HepG2 (cell line): ENCODE measurements at regions not wholly inside any gene's neighbourhood (a gene's known extent, or its start where the extent isn't known, plus 50 kb on each side); places are given as distances from the start of the nearest gene placed in this dataset.

Experiments used
- ATAC-seq: fragments of 200-7000 bp; cut with Tn5 transposase; 3 replicates; pipeline ENCODE4 v1.9.1; 2020; ENCODE audit warnings: mild to moderate bottlenecking, moderate library complexity
- BruUV-seq: library from RNA; stranded (reverse); fragments of 400-500 nt; replicated peaks from 2 replicates; lab custom pipeline; 2021; lab: Mats Ljungman, UMichigan
- CTCF ChIA-PET: fragments of 300-600 bp; formaldehyde crosslinking; extraction: SDS; loops from one replicate; lab custom pipeline; 2021; ENCODE audit warnings: low total read pairs, inconsistent platforms, low intra/inter-chr PET ratio; lab: Yijun Ruan, JAX
- POLR2A ChIA-PET: fragments of 350-600 bp; sonication (Branson Sonifier 250); formaldehyde crosslinking; loops from one replicate; lab custom pipeline; 2020; ENCODE audit warnings: antibody characterized with exemption, inconsistent platforms; lab: Yijun Ruan, JAX
- DNase-seq: peaks from one replicate; pipeline ENCODE4 v3.0.0-alpha.2; 2015; ENCODE audit warnings: low spot score
- FAIRE-seq: peaks from 3 replicates; lab custom pipeline; 2011; peaks lifted over from hg19 to GRCh38; lab: Jason Lieb, UNC
- H2AFZ ChIP-seq: one replicate; pipeline ENCODE4 v1.6.1; 2011; ENCODE audit warnings: low read length, inconsistent platforms
- H3K27ac ChIP-seq: fragments of 300-600 bp; 3 replicates; pipeline ENCODE4 v1.8.0; 2011; ENCODE audit warnings: mixed run types, mild to moderate bottlenecking, mixed read lengths, low read length, inconsistent platforms; ENCODE audit not compliant: insufficient read depth; ENCODE audit errors: extremely low read length
- H3K27me3 ChIP-seq, 2 experiments: fragments of 200-600 bp in 1 of 2; 2 replicates in 1 of 2; 3 replicates in 1 of 2; pipeline versions ENCODE4 v1.6.0 to v1.8.0; 2011; ENCODE audit warnings: low read length in 2 of 2, mild to moderate bottlenecking in 2 of 2, moderate library complexity in 2 of 2, inconsistent platforms in 1 of 2; ENCODE audit not compliant: insufficient read depth in 2 of 2, control insufficient read depth in 1 of 2
- H3K36me3 ChIP-seq, 2 experiments: fragments of 200-600 bp in 1 of 2; replicated peaks in 1 of 2; 2 replicates in 1 of 2; 3 replicates in 1 of 2; pipeline versions ENCODE4 v1.5.1 to v1.8.0; 2011; ENCODE audit warnings: low read length in 2 of 2, inconsistent platforms in 1 of 2; ENCODE audit not compliant: insufficient read depth in 2 of 2, control insufficient read depth in 1 of 2
- H3K4me1 ChIP-seq: 2 replicates; pipeline ENCODE4 v1.5.1; 2012; ENCODE audit warnings: low read length, inconsistent platforms; ENCODE audit not compliant: insufficient read depth
- H3K4me2 ChIP-seq: 2 replicates; pipeline ENCODE4 v1.6.0; 2011; ENCODE audit warnings: low read depth, low read length, inconsistent platforms
- H3K4me3 ChIP-seq, 3 experiments: fragments of 200-600 bp in 1 of 3; sonication (generic), shearing (Covaris generic) in 1 of 3; replicated peaks in 1 of 3; 2 replicates each; pipeline ENCODE4 v1.5.1; 2011 to 2016; ENCODE audit warnings: low read length in 3 of 3, inconsistent platforms in 2 of 3, low read depth in 2 of 3, mild to moderate bottlenecking in 2 of 3, control low read depth in 1 of 3, mixed read lengths in 1 of 3; ENCODE audit not compliant: insufficient read depth in 1 of 3
- H3K79me2 ChIP-seq: one replicate; pipeline ENCODE4 v1.6.1; 2011; ENCODE audit warnings: low read length, inconsistent platforms; ENCODE audit not compliant: insufficient read depth
- H3K9ac ChIP-seq: 2 replicates; pipeline ENCODE4 v1.6.0; 2011; ENCODE audit warnings: mild to moderate bottlenecking, low read depth, low read length, inconsistent platforms; ENCODE audit not compliant: insufficient read depth
- H3K9me3 ChIP-seq: 2 replicates; pipeline ENCODE4 v1.5.1; 2012; ENCODE audit warnings: mild to moderate bottlenecking, low read length
- H4K20me1 ChIP-seq: 2 replicates; pipeline ENCODE4 v1.6.0; 2011; ENCODE audit warnings: inconsistent platforms, mild to moderate bottlenecking, low read length, moderate library complexity; ENCODE audit not compliant: insufficient read depth
- ARID5B ChIP-seq: IDR thresholded peaks from 2 replicates; pipeline ENCODE4 v1.4.0; 2020; ENCODE audit warnings: mild to moderate bottlenecking, missing genetic modification reagents
- IKZF4 ChIP-seq: sonication (generic); formaldehyde crosslinking; IDR thresholded peaks from 2 replicates; pipeline ENCODE4 v1.5.1; 2020; ENCODE audit warnings: borderline replicate concordance, mild to moderate bottlenecking, low read depth, missing genetic modification reagents; ENCODE audit errors: not compliant biosample characterization
- KMT2A ChIP-seq: sonication (generic); formaldehyde crosslinking; IDR thresholded peaks from 2 replicates; pipeline ENCODE4 v1.4.0; 2020; ENCODE audit warnings: missing genetic modification reagents
- PAWR ChIP-seq: sonication (generic); formaldehyde crosslinking; IDR thresholded peaks from 2 replicates; pipeline ENCODE4 v1.4.0; 2020; ENCODE audit warnings: missing genetic modification reagents, mild to moderate bottlenecking, borderline replicate concordance
- TCF12 ChIP-seq, 2 experiments: fragments of 450-650 bp in 1 of 2; sonication (generic) in 1 of 2; formaldehyde crosslinking in 1 of 2; IDR thresholded peaks; 2 replicates each; pipeline versions ENCODE4 v1.6.1 to v1.8.0; 2017 to 2022; ENCODE audit warnings: antibody characterized with exemption in 1 of 2, mild to moderate bottlenecking in 1 of 2, missing genetic modification reagents in 1 of 2, moderate library complexity in 1 of 2
- TEF ChIP-seq: sonication (generic); formaldehyde crosslinking; IDR thresholded peaks from 2 replicates; pipeline ENCODE4 v1.5.0; 2020; ENCODE audit warnings: missing genetic modification reagents
- ZNF12 ChIP-seq: sonication (generic); formaldehyde crosslinking; IDR thresholded peaks from 2 replicates; pipeline ENCODE4 v1.5.0; 2020; ENCODE audit warnings: missing genetic modification reagents
- ZNF572 ChIP-seq: sonication (generic); formaldehyde crosslinking; IDR thresholded peaks from 2 replicates; pipeline ENCODE4 v1.5.1; 2020; ENCODE audit warnings: mild to moderate bottlenecking, missing genetic modification reagents
- ZNF607 ChIP-seq: sonication (generic); formaldehyde crosslinking; IDR thresholded peaks from 2 replicates; pipeline ENCODE4 v1.5.1; 2020; ENCODE audit warnings: missing genetic modification reagents, mild to moderate bottlenecking, borderline replicate concordance
- ZNF614 ChIP-seq: IDR thresholded peaks from 2 replicates; pipeline ENCODE4 v1.6.1; 2018; ENCODE audit warnings: missing biosample characterization, missing genetic modification reagents, inconsistent platforms, borderline replicate concordance
- WGBS: methylation state at CpG from one replicate; pipeline ENCODE4 v1.1.6; 2017; ENCODE audit warnings: low lambda C conversion rate; 5-methylcytosine and 5-hydroxymethylcytosine counted together
- in situ Hi-C: cut with HindIII; loops from 2 replicates; pipeline ENCODE4 v1.10.0; 2017; ENCODE audit warnings: low pct_unique_long_range_greater_than_20kb; ENCODE audit not compliant: extremely low pct_ligation_motif_present
- intact Hi-C: fragments of 100-400 bp; cut with micrococcal nuclease; formaldehyde crosslinking; loops from one replicate; pipeline ENCODE4 v1.10.0; 2022; ENCODE audit not compliant: unreplicated experiment
- TF ChIP-seq, protein P1 (sequence below): sonication (generic); formaldehyde crosslinking; IDR thresholded peaks from 2 replicates; pipeline ENCODE4 v1.4.0; 2020; ENCODE audit warnings: mild to moderate bottlenecking, missing genetic modification reagents

DNA sequence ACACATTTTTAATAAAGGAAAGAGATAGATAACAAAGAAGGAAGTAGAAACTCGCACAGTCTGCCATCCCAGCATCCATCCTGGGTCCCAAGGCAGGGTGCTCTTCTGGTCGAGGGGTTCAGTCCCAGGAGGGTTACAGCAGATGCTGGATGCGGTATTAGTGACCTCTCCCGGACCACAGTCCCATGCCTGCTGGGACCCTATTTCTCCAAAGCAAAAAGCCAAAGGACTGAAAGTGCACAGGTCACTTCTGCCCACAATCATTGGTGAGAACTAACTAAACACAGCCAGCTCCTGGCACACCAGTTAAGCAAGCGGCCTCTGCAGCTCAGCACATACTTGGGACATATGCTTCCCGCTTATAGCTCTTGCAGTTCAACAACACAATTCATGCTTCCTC lies 96.1 kb upstream of the HABP2 start (continued):
- TF ChIP-seq, protein P1, sequence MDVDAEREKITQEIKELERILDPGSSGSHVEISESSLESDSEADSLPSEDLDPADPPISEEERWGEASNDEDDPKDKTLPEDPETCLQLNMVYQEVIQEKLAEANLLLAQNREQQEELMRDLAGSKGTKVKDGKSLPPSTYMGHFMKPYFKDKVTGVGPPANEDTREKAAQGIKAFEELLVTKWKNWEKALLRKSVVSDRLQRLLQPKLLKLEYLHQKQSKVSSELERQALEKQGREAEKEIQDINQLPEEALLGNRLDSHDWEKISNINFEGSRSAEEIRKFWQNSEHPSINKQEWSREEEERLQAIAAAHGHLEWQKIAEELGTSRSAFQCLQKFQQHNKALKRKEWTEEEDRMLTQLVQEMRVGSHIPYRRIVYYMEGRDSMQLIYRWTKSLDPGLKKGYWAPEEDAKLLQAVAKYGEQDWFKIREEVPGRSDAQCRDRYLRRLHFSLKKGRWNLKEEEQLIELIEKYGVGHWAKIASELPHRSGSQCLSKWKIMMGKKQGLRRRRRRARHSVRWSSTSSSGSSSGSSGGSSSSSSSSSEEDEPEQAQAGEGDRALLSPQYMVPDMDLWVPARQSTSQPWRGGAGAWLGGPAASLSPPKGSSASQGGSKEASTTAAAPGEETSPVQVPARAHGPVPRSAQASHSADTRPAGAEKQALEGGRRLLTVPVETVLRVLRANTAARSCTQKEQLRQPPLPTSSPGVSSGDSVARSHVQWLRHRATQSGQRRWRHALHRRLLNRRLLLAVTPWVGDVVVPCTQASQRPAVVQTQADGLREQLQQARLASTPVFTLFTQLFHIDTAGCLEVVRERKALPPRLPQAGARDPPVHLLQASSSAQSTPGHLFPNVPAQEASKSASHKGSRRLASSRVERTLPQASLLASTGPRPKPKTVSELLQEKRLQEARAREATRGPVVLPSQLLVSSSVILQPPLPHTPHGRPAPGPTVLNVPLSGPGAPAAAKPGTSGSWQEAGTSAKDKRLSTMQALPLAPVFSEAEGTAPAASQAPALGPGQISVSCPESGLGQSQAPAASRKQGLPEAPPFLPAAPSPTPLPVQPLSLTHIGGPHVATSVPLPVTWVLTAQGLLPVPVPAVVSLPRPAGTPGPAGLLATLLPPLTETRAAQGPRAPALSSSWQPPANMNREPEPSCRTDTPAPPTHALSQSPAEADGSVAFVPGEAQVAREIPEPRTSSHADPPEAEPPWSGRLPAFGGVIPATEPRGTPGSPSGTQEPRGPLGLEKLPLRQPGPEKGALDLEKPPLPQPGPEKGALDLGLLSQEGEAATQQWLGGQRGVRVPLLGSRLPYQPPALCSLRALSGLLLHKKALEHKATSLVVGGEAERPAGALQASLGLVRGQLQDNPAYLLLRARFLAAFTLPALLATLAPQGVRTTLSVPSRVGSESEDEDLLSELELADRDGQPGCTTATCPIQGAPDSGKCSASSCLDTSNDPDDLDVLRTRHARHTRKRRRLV = no peak
- no peak for TF ChIP-seq ZNF607 (CRISPR knock-in tag)
- TF ChIP-seq IKZF4 (CRISPR knock-in tag) = no peak
- TF ChIP-seq, all 625 proteins: peak for 0

DNA sequence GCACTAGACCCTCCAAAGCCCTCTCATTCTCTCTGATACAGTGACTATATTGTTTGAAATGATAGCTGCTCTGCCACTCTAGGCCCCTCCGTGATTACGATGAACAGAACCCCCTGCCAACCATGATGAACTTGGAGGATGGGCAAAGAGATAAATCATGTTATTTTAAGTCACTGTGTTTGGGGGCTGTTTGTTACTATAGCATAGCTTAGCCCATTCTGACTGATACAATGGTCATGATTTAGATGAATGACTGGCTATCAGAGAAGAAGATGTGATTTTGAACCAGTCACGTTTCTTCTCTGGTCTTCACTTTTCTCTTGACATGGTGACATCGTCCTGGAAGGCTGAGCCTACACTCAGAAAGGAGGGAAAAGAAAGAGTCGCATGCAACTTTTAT lies 95.4 kb upstream of the HABP2 start:
- Histone ChIP-seq H3K79me2 (no peaks in the 10 kb centered on the region), H3K27ac (no peak overlapping the region), H3K4me3 (no peak overlapping the region), H3K4me2 (no peak overlapping the region), H4K20me1 (no peaks in the 10 kb centered on the region), H3K9ac (no peak overlapping the region), H3K27me3 (peaks cover 1 to 15% of the 10 kb centered on the region in 2 experiments; a peak in 3 of 5 replicates), H2AFZ (no peak overlapping the region)
- no TSS peak for BruUV-seq
- intact Hi-C loops = loop anchor here (5.0 kb wide), 1 partner anchor 1655 kb away; no protein-coding TSS in a partner anchor
- DNase-seq (no peak), ATAC-seq (no peak), FAIRE-seq (no peak)
- ChIA-PET CTCF (no interaction called here), POLR2A (no interaction called here)
- WGBS = 27% methylated on average over 5 of the region's 5 CpGs
- in situ Hi-C loops = no loop called here
- TF ChIP-seq PAWR (CRISPR knock-in tag) (no peak), TCF12 (IDR thresholded peaks at IDR 0.05) (no peak), TCF12 (CRISPR knock-in tag; IDR thresholded peaks at IDR 0.05) (no peak), KMT2A (no peak), ARID5B (CRISPR knock-in tag) (no peak), TEF (CRISPR knock-in tag) (no peak), ZNF12 (CRISPR knock-in tag) (peak; percentile 54; the same call in 1 of the 2 replicates), ZNF614 (CRISPR knock-in tag) (no peak), ZNF572 (CRISPR knock-in tag) (no peak)
- TF ChIP-seq, all 625 proteins: peak for 1
- Histone ChIP-seq H3K4me1 (no peaks in the 10 kb centered on the region), H3K36me3 (no peaks in the 10 kb centered on the region), H3K9me3 (no peaks in the 10 kb centered on the region)
